ENCODE measurements at regions not wholly inside any gene's neighbourhood (a gene's known extent, or its start where the extent isn't known, plus 50 kb on each side); places are given as distances from the start of the nearest gene placed in this dataset.

- TF ChIP-seq POLR2A (IDR thresholded peaks at IDR 0.05; ENCODE audit: low read depth) (no peak), EP300 (IDR thresholded peaks at IDR 0.05) (no peak), POLR2AphosphoS5 (IDR thresholded peaks at IDR 0.05) (no peak)
- TF ChIP-seq, protein P1, sequence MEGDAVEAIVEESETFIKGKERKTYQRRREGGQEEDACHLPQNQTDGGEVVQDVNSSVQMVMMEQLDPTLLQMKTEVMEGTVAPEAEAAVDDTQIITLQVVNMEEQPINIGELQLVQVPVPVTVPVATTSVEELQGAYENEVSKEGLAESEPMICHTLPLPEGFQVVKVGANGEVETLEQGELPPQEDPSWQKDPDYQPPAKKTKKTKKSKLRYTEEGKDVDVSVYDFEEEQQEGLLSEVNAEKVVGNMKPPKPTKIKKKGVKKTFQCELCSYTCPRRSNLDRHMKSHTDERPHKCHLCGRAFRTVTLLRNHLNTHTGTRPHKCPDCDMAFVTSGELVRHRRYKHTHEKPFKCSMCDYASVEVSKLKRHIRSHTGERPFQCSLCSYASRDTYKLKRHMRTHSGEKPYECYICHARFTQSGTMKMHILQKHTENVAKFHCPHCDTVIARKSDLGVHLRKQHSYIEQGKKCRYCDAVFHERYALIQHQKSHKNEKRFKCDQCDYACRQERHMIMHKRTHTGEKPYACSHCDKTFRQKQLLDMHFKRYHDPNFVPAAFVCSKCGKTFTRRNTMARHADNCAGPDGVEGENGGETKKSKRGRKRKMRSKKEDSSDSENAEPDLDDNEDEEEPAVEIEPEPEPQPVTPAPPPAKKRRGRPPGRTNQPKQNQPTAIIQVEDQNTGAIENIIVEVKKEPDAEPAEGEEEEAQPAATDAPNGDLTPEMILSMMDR (IDR thresholded peaks at IDR 0.05): no peak
These were observed 65.9 kb upstream of the TNRC6C start for GRCh38 chr17:77892469-77893143.
